SK-N-MC (cell line): ENCODE measurements at regions not wholly inside any gene's neighbourhood (a gene's known extent, or its start where the extent isn't known, plus 50 kb on each side); places are given as distances from the start of the nearest gene placed in this dataset.

Source experiments
- DNase-seq: peaks from one replicate; pipeline ENCODE4 v3.0.0-alpha.2; 2011; ENCODE audit warnings: low read depth, low spot score
- H3K27ac ChIP-seq: fragments of 200-600 bp; sonication (generic); 2 replicates; pipeline ENCODE4 v1.5.1; 2016; ENCODE audit warnings: mixed run types
- H3K36me3 ChIP-seq: fragments of 200-600 bp; sonication (generic); 2 replicates; pipeline ENCODE4 v1.6.1; 2017; ENCODE audit warnings: antibody characterized with exemption, low read length, mixed read lengths; ENCODE audit not compliant: insufficient read depth
- H3K4me3 ChIP-seq: fragments of 200-600 bp; sonication (generic); 2 replicates; pipeline ENCODE4 v1.5.1; 2016
- H3K9ac ChIP-seq: fragments of 200-600 bp; sonication (generic); 2 replicates; pipeline ENCODE4 v1.8.0; 2017; ENCODE audit warnings: mixed run types, mixed read lengths; ENCODE audit not compliant: insufficient read length
- H3K9me3 ChIP-seq: fragments of 200-600 bp; sonication (generic); 2 replicates; pipeline ENCODE4 v1.6.1; 2017; ENCODE audit warnings: low read depth, mild to moderate bottlenecking, antibody characterized with exemption, low read length, moderate library complexity, mixed read lengths
- EZH2 ChIP-seq: fragments of 200-600 bp; sonication (generic); IDR thresholded peaks from one replicate; pipeline ENCODE4 v1.6.1; 2017; ENCODE audit warnings: antibody characterized with exemption
- FOXP2 ChIP-seq: optimal IDR thresholded peaks from 2 replicates; pipeline ENCODE3; 2011; ENCODE audit warnings: mild to moderate bottlenecking, moderate library complexity; ENCODE audit not compliant: insufficient read depth; ENCODE audit errors: extremely low read length, control extremely low read depth
- POLR2AphosphoS5 ChIP-seq: IDR thresholded peaks from 2 replicates; pipeline ENCODE4 v1.6.1; 2012; ENCODE audit warnings: mild to moderate bottlenecking, low read depth, low read length, borderline replicate concordance

- H3K27ac ChIP-seq, result no peak overlapping the region
- H3K9ac ChIP-seq, result no peak overlapping the region
- no peak overlapping the region for H3K4me3 ChIP-seq
- no peak for DNase-seq
- no peaks in the 10 kb centered on the region for H3K9me3 ChIP-seq
- TF ChIP-seq POLR2AphosphoS5, result no peak
- TF ChIP-seq FOXP2, result no peak
- TF ChIP-seq EZH2, result no peak
- no peaks in the 10 kb centered on the region for H3K36me3 ChIP-seq
Measured at GRCh38 chr2:13650586-13651180, 933.9 kb downstream of the TRIB2 start.

DNA sequence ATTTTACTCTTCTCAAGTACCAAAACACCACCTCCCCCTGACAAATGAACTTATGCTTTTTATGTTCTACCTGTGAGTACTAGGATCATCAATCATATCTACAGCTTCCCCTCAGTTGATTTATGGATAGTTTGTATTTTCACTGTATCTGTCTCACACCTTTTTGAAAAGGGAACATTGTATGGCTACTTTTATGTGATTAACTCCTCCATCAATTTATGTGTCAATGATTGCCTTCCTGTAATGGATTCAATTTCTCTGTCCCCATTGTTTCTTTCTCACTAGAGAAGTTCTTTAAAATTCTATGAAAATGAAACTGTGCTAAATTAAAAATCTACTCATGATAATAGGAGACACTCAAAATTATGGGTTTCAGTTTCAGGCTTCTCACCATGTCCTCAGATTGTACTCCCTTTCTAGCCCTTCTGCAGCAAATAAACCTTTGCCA, 935.0 kb downstream of the TRIB2 start:
- no peak for DNase-seq
- Histone ChIP-seq H3K9me3 (no peaks in the 10 kb centered on the region), H3K27ac (no peak overlapping the region), H3K4me3 (no peak overlapping the region), H3K36me3 (no peaks in the 10 kb centered on the region), H3K9ac (no peak overlapping the region)
- no peak for TF ChIP-seq FOXP2
- no peak for TF ChIP-seq EZH2
- TF ChIP-seq POLR2AphosphoS5, result no peak

GRCh38 chr2:13652531-13653313, 936.0 kb downstream of the TRIB2 start:
- H3K4me3 ChIP-seq, result no peak overlapping the region
- no peak overlapping the region for H3K9ac ChIP-seq
- no peaks in the 10 kb centered on the region for H3K9me3 ChIP-seq

DNA sequence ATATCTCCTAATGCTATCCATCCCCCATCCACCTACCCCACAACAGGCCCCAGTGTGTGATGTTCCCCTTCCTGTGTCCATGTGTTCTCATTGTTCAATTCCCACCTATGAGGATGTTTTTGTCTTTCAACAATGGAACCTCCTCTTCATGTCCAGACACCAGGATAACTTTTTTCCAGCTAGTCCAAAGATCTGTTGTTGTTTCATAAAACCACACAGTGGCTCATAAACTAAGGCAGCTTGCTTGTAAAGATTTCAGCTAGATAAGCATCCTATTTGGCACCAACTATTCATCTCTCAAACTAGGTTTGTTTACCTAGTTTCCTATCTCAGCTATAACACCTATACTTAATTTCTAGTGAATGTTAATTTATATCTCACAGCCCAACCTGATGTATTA, 937.7 kb downstream of the TRIB2 start:
- Histone ChIP-seq H3K27ac (no peak overlapping the region), H3K4me3 (no peak overlapping the region), H3K9ac (no peak overlapping the region), H3K36me3 (no peaks in the 10 kb centered on the region), H3K9me3 (no peaks in the 10 kb centered on the region)
- no peak for DNase-seq
- TF ChIP-seq FOXP2 (no peak), EZH2 (no peak)

More at GRCh38 chr2:13652531-13653313, 936.0 kb downstream of the TRIB2 start:
- Histone ChIP-seq H3K27ac (no peak overlapping the region), H3K36me3 (no peaks in the 10 kb centered on the region)
- TF ChIP-seq POLR2AphosphoS5 (no peak), FOXP2 (no peak), EZH2 (no peak)
- DNase-seq, result no peak

DNA sequence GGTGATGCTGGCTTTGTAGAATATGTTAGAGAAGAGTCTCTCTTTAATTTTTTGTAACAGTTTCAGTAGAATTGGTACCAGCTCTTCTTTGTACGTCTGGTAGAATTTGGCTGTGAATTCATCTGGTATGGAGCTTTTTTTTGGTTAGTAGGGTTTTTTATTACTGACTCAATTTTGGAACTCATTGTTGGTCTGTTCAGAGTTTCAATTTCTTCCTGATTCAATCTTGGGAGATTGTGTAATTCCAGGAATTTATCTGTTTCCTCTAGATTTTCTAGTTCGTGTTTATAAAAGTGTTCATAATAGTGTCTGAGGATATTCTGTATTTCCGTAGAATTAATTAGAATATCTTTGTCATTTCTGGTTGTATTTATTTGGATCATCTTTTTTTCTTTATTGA, 943.5 kb downstream of the TRIB2 start:
- Histone ChIP-seq H3K9ac (no peak overlapping the region), H3K4me3 (no peak overlapping the region), H3K27ac (no peak overlapping the region), H3K36me3 (no peaks in the 10 kb centered on the region), H3K9me3 (no peaks in the 10 kb centered on the region)
- DNase-seq, result no peak
- no peak for TF ChIP-seq FOXP2

DNA sequence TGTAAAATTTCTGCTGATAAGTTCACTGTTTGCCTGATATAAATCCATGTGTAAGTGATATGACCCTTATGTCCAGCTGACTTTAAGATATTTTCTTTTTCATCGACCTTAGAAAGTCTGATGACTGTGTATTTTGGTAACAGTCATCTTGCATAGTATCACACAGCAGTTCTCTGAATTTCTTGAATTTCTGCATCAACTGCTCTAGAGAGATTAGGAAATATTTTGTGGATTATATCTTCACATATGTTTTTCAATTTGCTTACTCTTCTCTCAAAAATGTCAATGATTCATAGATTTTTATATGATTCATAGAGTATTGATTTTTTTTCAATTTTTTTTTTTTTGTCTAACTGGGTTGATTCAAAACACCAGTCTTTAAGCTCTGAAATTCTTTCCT, 945.3 kb downstream of the TRIB2 start:
- no peak for TF ChIP-seq FOXP2
- DNase-seq, result no peak
- H3K4me3 ChIP-seq, result no peak overlapping the region
- H3K36me3 ChIP-seq, result no peaks in the 10 kb centered on the region
- H3K9me3 ChIP-seq, result no peaks in the 10 kb centered on the region
- H3K27ac ChIP-seq, result no peak overlapping the region
- no peak overlapping the region for H3K9ac ChIP-seq

- Histone ChIP-seq H3K36me3 (no peaks in the 10 kb centered on the region), H3K27ac (no peak overlapping the region), H3K4me3 (no peak overlapping the region), H3K9ac (no peak overlapping the region), H3K9me3 (no peaks in the 10 kb centered on the region)
- no peak for TF ChIP-seq EZH2
- no peak for DNase-seq
Measured at GRCh38 chr2:13666582-13667414, 950.1 kb downstream of the TRIB2 start.

DNA sequence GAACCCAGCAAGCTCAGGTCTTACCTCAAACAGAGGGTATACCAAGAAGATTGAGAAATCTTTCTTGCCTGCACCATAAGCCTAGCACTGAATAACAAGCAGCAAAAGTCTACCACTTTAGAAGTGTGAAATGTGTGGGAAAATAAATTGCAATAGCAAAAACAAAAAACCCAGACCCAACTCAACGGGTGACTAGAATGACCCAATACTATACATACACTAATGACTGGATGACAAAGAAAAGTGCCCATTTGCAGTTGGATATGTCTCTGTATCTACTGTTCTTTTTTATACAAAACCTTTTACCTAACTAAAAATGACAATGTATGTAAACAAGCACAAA, 950.6 kb downstream of the TRIB2 start:
- H3K36me3 ChIP-seq, result no peaks in the 10 kb centered on the region
- no peak overlapping the region for H3K4me3 ChIP-seq
- TF ChIP-seq FOXP2 (no peak), POLR2AphosphoS5 (no peak), EZH2 (no peak)
- no peaks in the 10 kb centered on the region for H3K9me3 ChIP-seq
- H3K27ac ChIP-seq, result no peak overlapping the region
- H3K9ac ChIP-seq, result no peak overlapping the region
- no peak for DNase-seq
